WERI-Rb-1 (cell line): ENCODE measurements at regions not wholly inside any gene's neighbourhood (a gene's known extent, or its start where the extent isn't known, plus 50 kb on each side); places are given as distances from the start of the nearest gene placed in this dataset.

Experiments
- DNase-seq: peaks from one replicate; pipeline ENCODE4 v3.0.0-alpha.2; 2020
- H3K27ac ChIP-seq: fragments of 250-450 bp; sonication (Bioruptor Pico); 2 replicates; pipeline ENCODE4 v1.5.1; 2020; ENCODE audit warnings: mild to moderate bottlenecking, moderate library complexity
- H3K27me3 ChIP-seq: fragments of 250-450 bp; sonication (Bioruptor Pico); 2 replicates; pipeline ENCODE4 v1.5.1; 2021; ENCODE audit warnings: mild to moderate bottlenecking, low read depth, moderate library complexity; ENCODE audit not compliant: insufficient read depth, severe bottlenecking
- H3K36me3 ChIP-seq: fragments of 250-450 bp; sonication (Bioruptor Pico); 2 replicates; pipeline ENCODE4 v1.5.1; 2020; ENCODE audit warnings: mild to moderate bottlenecking, moderate library complexity
- H3K4me3 ChIP-seq: 2 replicates; pipeline ENCODE4 v1.5.1; 2011; ENCODE audit warnings: low read depth, mild to moderate bottlenecking, control low read depth, low read length
- H3K9me3 ChIP-seq: fragments of 250-450 bp; sonication (Bioruptor Pico); 2 replicates; pipeline ENCODE4 v1.5.1; 2021; ENCODE audit warnings: mild to moderate bottlenecking, moderate library complexity; ENCODE audit not compliant: severe bottlenecking
- TF ChIP-seq, protein P1 (sequence below): IDR thresholded peaks from 2 replicates; pipeline ENCODE4 v1.5.1; 2011; ENCODE audit warnings: low read depth, mild to moderate bottlenecking, control low read depth, inconsistent platforms, low read length

- no peak for DNase-seq
- no peaks in the 10 kb centered on the region for H3K9me3 ChIP-seq
- no peak overlapping the region for H3K4me3 ChIP-seq
- no peaks in the 10 kb centered on the region for H3K36me3 ChIP-seq
- no peak overlapping the region for H3K27ac ChIP-seq
- TF ChIP-seq, protein P1, sequence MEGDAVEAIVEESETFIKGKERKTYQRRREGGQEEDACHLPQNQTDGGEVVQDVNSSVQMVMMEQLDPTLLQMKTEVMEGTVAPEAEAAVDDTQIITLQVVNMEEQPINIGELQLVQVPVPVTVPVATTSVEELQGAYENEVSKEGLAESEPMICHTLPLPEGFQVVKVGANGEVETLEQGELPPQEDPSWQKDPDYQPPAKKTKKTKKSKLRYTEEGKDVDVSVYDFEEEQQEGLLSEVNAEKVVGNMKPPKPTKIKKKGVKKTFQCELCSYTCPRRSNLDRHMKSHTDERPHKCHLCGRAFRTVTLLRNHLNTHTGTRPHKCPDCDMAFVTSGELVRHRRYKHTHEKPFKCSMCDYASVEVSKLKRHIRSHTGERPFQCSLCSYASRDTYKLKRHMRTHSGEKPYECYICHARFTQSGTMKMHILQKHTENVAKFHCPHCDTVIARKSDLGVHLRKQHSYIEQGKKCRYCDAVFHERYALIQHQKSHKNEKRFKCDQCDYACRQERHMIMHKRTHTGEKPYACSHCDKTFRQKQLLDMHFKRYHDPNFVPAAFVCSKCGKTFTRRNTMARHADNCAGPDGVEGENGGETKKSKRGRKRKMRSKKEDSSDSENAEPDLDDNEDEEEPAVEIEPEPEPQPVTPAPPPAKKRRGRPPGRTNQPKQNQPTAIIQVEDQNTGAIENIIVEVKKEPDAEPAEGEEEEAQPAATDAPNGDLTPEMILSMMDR: no peak
- H3K27me3 ChIP-seq: peaks cover 62% of the 10 kb centered on the region
These were observed 444.8 kb upstream of the DPP6 start for GRCh38 chr7:153607354-153607753.

DNA sequence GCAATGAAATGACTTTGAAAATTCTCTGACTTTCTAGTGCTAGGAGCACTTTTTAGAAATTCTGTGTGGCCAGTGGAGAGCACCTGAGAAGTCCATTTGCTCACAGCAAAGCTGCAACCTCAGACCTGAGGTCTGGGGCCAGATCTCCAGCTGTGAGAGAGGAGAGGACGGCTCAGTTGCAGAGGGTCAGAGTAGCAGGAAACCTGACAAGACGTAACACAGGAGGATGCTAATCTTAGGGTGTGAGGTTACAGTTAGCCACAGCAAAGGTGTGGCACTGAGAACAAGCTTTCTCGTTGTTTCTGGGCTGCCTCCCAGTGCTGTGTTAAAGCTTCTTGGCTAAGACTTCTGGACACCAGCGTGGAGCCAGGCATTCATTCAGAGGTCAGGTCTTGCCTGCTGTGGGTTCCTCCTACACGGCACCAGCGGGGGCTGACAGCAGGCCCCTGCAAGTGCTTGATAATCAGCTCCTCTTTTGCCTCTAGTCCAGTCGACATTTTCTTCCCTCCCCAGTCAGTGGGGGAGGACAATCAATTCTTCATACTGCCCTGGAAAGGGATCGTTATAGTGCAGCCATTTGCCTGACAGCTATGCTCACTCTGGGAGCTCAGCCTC lies 435.4 kb upstream of the DPP6 start:
- no peaks in the 10 kb centered on the region for H3K9me3 ChIP-seq
- peaks cover 62% of the 10 kb centered on the region for H3K27me3 ChIP-seq
- no peak overlapping the region for H3K4me3 ChIP-seq
- no peaks in the 10 kb centered on the region for H3K36me3 ChIP-seq
- H3K27ac ChIP-seq: no peak overlapping the region
- TF ChIP-seq, protein P1: no peak
- no peak for DNase-seq

GRCh38 chr7:153627323-153627722 lies 424.9 kb upstream of the DPP6 start:
- H3K36me3 ChIP-seq: no peaks in the 10 kb centered on the region
- TF ChIP-seq, protein P1: no peak
- DNase-seq: no peak
- H3K27me3 ChIP-seq: peaks cover 75% of the 10 kb centered on the region
- no peak overlapping the region for H3K27ac ChIP-seq
- H3K9me3 ChIP-seq: no peaks in the 10 kb centered on the region
- no peak overlapping the region for H3K4me3 ChIP-seq

GRCh38 chr7:153628406-153628805 lies 423.8 kb upstream of the DPP6 start:
- Histone ChIP-seq H3K27me3 (peaks cover 81% of the 10 kb centered on the region), H3K4me3 (no peak overlapping the region), H3K27ac (no peak overlapping the region), H3K36me3 (no peaks in the 10 kb centered on the region), H3K9me3 (no peaks in the 10 kb centered on the region)
- TF ChIP-seq, protein P1: no peak
- no peak for DNase-seq

- Histone ChIP-seq H3K27ac (no peak overlapping the region), H3K27me3 (peaks cover 81% of the 10 kb centered on the region), H3K36me3 (no peaks in the 10 kb centered on the region), H3K9me3 (no peaks in the 10 kb centered on the region), H3K4me3 (no peak overlapping the region)
- TF ChIP-seq, protein P1: no peak
- no peak for DNase-seq
These were observed 423.4 kb upstream of the DPP6 start for GRCh38 chr7:153628825-153629224.

DNA sequence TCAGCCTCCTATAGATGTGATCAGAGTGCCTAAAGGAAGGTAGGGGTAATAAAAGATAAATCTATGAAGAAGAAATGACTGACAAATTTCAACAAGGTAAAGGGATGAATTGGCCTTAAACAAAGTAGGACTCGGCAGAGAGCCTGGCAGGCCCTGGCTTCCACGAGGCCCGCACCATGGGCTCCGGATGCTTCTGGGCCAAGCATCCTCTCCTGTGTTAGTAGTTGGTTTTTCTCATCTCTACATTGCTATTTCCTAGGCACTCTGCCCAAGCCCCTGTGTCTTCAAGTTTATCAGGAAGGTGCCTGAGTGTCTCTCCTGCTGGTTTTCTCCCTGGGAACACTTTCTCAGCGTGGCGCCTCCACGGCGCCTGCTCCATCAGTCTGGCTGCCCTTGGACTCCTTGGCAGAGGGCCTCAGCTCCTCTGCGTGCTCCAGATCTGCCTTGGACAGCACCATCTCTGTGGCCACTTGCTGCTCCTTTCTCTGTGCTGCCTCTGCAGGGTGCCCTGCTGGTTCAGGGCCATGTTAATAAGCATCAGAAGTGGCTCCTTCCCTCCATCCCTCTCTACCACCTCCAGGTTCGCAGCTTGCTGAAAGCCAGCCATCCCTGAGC lies 413.3 kb upstream of the DPP6 start:
- no peak overlapping the region for H3K4me3 ChIP-seq
- no peaks in the 10 kb centered on the region for H3K36me3 ChIP-seq
- peaks cover 56% of the 10 kb centered on the region for H3K27me3 ChIP-seq
- TF ChIP-seq, protein P1: no peak
- no peak overlapping the region for H3K27ac ChIP-seq
- H3K9me3 ChIP-seq: no peaks in the 10 kb centered on the region
- no peak for DNase-seq
